ENCODE measurements at regions not wholly inside any gene's neighbourhood (a gene's known extent, or its start where the extent isn't known, plus 50 kb on each side); places are given as distances from the start of the nearest gene placed in this dataset.

DNA sequence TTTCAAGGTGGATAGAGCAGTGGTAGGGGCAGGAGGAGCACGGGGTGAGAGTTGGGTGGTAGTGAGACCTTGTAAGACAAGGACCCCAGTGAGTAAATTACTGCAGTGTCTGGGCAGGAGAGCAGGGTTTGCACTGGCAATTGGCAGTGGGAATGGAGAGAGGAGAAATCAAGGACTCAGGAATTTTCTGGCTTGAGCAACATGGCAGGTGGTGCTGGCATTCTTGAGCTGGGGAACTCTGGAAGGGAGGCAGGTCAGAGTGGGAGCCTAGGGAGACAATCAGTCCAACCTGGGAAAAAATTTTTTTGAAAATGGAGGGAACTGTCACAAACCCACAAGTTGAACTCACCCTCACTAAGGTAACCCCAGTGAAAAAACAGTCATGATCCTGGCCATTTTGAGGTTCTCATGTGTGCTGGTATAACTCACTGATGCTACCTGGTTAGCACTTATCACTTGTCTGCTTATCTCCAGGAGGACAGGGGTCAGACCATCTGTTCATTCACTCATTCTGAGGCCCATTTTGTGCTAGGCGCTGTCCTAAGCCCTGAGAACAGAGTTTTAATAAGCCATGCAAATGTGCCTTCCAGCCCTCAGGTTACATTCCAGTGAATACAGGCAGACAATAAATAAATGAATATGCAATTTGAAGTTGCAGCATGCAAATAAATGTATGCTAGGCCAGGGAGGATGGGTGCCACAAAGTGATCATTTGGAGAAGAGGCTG is 92.2 kb upstream of the SEC11C start:
- H3K4me3 ChIP-seq (ENCODE audit: low read depth, low read length), result no peak overlapping the region
- no peak for TF ChIP-seq CTCF (conservative IDR thresholded peaks at IDR 0.05; ENCODE audit: low read depth, low read length)
- DNase-seq (ENCODE audit: low read depth), result no peak

DNA sequence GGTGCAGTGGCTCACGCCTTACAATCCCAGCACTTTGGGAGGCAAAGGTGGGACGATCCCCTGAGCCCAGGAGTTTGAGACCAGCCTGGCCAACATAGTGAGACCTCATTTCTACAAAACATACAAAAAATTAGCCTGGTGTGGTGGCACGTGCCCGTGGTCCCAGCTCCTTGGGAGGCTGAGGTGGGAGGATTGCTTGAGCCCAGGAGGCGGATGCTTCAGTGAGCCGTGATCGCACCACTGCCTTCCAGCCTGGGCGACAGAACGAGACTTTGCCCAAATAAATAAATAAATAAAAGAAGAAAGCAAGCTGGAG is 91.7 kb upstream of the SEC11C start:
- H3K4me3 ChIP-seq (ENCODE audit: low read depth, low read length), result no peak overlapping the region
- DNase-seq (ENCODE audit: low read depth), result no peak
- no peak for TF ChIP-seq CTCF (conservative IDR thresholded peaks at IDR 0.05; ENCODE audit: low read depth, low read length)

DNA sequence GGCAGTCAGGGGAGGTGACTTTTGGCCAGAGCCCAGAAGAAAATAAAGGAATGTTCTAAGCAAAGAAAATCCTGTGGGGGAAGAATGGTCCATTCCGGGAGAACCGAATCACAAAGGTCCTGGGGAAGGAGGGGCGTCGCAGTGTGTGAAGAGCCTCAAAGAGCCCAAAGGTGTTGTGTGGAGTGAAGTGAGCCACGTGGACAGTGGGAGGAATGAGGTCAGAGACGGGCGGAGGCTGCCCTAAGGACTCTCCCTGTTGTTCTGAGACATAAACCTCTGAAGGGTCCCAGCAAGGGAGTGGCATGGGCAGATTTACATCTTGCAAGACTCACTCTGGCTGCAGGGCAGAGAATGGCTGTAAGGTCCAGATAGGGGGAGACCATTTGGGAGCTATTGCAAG is 91.3 kb upstream of the SEC11C start:
- no peak for DNase-seq (ENCODE audit: low read depth)
- H3K4me3 ChIP-seq (ENCODE audit: low read depth, low read length), result no peak overlapping the region

DNA sequence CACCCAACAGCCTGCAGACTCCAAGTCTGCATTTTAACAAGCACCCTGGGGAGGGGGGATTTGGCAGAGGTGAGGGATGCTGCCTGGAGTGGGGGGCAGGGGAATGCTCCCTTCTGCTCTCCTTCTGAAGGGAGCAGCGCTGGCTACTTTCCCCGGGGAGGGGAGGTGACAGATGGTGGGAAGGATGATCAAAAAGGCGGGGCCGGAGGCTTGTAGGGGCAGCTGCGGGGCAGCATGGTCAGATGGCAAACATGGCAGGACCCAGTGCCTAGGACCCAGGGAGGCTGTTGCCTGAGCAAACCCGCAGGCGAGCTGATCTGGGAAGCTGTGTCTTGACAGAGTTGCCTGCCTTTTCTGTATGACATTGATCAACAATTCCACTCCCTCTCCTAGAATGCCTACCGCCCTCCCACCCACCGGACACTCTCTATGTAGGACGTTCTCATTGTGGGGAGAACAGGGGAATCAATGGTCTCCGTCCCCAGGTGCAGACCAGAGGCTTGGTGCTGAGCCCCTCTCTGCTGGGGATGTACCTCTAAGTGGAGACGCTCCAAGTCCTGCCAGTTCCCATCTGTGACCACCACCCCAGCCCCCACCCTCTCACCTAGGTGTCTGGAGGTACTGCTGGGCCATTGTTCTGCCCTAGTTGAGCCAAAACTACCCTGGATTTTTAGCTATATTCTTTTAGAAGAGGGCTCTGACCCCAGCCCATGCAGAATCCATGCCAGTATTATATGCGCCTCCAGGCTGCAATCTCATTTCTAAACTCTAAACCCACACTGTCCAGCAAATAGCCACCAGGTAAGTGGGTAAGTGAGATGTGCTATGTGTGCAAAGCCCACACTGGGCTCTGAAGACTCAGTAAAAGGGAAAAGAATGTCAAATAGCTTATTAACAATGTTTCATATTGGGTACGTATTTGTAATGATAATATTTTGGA is 89.7 kb upstream of the SEC11C start:
- no peak for TF ChIP-seq CTCF (conservative IDR thresholded peaks at IDR 0.05; ENCODE audit: low read depth, low read length)
- H3K4me3 ChIP-seq (ENCODE audit: low read depth, low read length), result no peak overlapping the region
- no peak for DNase-seq (ENCODE audit: low read depth)

More for the DNA sequence above, 91.3 kb upstream of the SEC11C start:
- TF ChIP-seq CTCF (conservative IDR thresholded peaks at IDR 0.05; ENCODE audit: low read depth, low read length), result no peak

- TF ChIP-seq CTCF (conservative IDR thresholded peaks at IDR 0.05; ENCODE audit: low read depth, low read length), result no peak
- H3K4me3 ChIP-seq (ENCODE audit: low read depth, low read length), result no peak overlapping the region
Observed at GRCh38 chr18:59050661-59051057, 89.0 kb upstream of the SEC11C start.

GRCh38 chr18:59051470-59052165 is 88.1 kb upstream of the SEC11C start:
- TF ChIP-seq CTCF (conservative IDR thresholded peaks at IDR 0.05; ENCODE audit: low read depth, low read length), result no peak
- peak; percentile 78 for DNase-seq (ENCODE audit: low read depth)

More at GRCh38 chr18:59050661-59051057, 89.0 kb upstream of the SEC11C start:
- no peak for DNase-seq (ENCODE audit: low read depth)

More at GRCh38 chr18:59051470-59052165, 88.1 kb upstream of the SEC11C start:
- no peak overlapping the region for H3K4me3 ChIP-seq (ENCODE audit: low read depth, low read length)
